ENCODE measurements at regions not wholly inside any gene's neighbourhood (a gene's known extent, or its start where the extent isn't known, plus 50 kb on each side); places are given as distances from the start of the nearest gene placed in this dataset.
"Not testable (repeated sequence)": the region's sequence is repeated elsewhere in the genome, so short reads cannot be mapped to it uniquely, and the experiment has no call there.

- H3K27ac Mint-ChIP-seq = no peak overlapping the region
- H3K27me3 Mint-ChIP-seq = no peaks in the 10 kb centered on the region
- H3K4me3 Mint-ChIP-seq = no peak overlapping the region
- no peaks in the 10 kb centered on the region for H3K4me1 Mint-ChIP-seq
- no peak for ATAC-seq
- POLR2A ChIA-PET = no interaction called here
- no peaks in the 10 kb centered on the region for H3K36me3 Mint-ChIP-seq
- H3K9me3 Mint-ChIP-seq = peaks cover 0 to 1% (median 0%) of the 10 kb centered on the region in 9 donors
- DNase-seq = no peak
Measured at GRCh38 chr5:92313385-92313784, 930.3 kb upstream of the ARRDC3 start.

DNA sequence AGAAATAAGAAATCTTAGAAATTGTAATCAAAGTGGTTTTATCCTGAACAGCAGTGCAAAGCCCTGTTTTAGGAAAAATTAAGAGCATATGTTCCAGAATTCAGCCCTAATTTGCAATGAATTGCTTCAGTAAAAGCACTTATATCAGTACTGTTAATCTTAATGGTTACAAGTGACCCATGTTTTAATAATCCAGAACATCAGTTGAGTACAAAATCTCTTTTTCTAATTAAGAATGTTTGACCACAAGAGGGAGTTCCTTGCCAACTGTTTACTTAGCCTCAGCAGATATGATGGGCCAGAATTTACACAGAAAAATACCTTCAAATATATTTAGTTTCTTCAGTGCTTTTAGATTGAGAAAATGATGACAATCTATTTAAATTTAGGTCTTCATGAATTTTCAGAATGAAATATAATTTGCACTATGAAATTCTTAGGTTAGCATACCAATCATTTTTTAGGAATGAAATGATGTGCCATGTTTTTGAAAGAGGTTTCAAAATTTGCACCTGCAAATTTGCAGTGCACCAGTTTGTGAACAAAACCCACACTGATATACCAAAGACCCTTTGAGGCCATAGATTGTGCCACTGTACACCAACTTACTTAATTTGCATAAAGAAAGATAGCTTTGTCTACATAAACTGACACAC lies 926.3 kb upstream of the ARRDC3 start:
- H3K9me3 Mint-ChIP-seq = no peaks in the 10 kb centered on the region
- H3K36me3 Mint-ChIP-seq = no peaks in the 10 kb centered on the region
- no peak for ATAC-seq
- no peaks in the 10 kb centered on the region for H3K4me1 Mint-ChIP-seq
- no peak overlapping the region for H3K4me3 Mint-ChIP-seq
- DNase-seq = no peak
- H3K27me3 Mint-ChIP-seq = no peaks in the 10 kb centered on the region
- POLR2A ChIA-PET = no interaction called here
- no peak overlapping the region for H3K27ac Mint-ChIP-seq

GRCh38 chr5:92308679-92309078 lies 925.6 kb upstream of the ARRDC3 start:
- ATAC-seq (no peak), DNase-seq (no peak)
- Mint-ChIP-seq H3K36me3 (no peaks in the 10 kb centered on the region), H3K4me3 (no peak overlapping the region), H3K9me3 (no peaks in the 10 kb centered on the region), H3K27ac (no peak overlapping the region), H3K4me1 (no peaks in the 10 kb centered on the region), H3K27me3 (no peaks in the 10 kb centered on the region)
- POLR2A ChIA-PET = no interaction called here

GRCh38 chr5:92302356-92302755 lies 919.2 kb upstream of the ARRDC3 start:
- H3K27me3 Mint-ChIP-seq, H3K36me3 Mint-ChIP-seq, H3K4me3 Mint-ChIP-seq, H3K9me3 Mint-ChIP-seq, ATAC-seq, POLR2A ChIA-PET, H3K4me1 Mint-ChIP-seq, DNase-seq, H3K27ac Mint-ChIP-seq: not testable (repeated sequence)

GRCh38 chr5:92283521-92283920 lies 900.4 kb upstream of the ARRDC3 start:
- DNase-seq = no peak
- Mint-ChIP-seq H3K4me1 (no peaks in the 10 kb centered on the region), H3K27ac (no peak overlapping the region), H3K9me3 (peaks cover 0 to 40% (median 16%) of the 10 kb centered on the region in 9 donors), H3K27me3 (no peaks in the 10 kb centered on the region), H3K4me3 (no peak overlapping the region), H3K36me3 (peaks cover 0 to 4% (median 0%) of the 10 kb centered on the region in 3 donors)
- POLR2A ChIA-PET = no interaction called here
- ATAC-seq = no peak

- H3K9me3 Mint-ChIP-seq = peaks cover 3 to 23% (median 12%) of the 10 kb centered on the region in 9 donors
- H3K4me3 Mint-ChIP-seq, DNase-seq, POLR2A ChIA-PET, H3K27ac Mint-ChIP-seq, ATAC-seq, H3K27me3 Mint-ChIP-seq, H3K36me3 Mint-ChIP-seq, H3K4me1 Mint-ChIP-seq: not testable (repeated sequence)
Measured at GRCh38 chr5:92271750-92272149, 888.6 kb upstream of the ARRDC3 start.

DNA sequence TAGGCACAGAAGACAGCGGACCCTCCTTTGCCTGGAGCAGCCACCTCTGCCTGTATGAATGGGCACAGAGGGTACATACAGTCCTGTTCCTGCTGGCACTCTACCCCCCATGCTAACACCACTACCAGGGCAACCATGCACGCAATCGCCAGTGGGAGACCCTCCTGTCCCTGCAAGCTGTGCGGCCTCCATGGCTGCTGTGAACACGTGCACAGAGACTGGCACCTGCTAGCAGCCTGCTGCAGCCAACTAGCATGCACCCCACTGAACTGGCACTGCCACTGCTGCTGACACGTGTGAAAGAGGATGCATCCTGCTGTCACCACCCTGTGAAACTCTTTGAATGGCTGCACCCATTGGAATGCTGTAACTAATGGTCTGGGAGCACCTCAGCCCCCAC lies 885.2 kb upstream of the ARRDC3 start:
- peak in 1 of 10 donors; percentile 31 for DNase-seq
- no peak for ATAC-seq
- Mint-ChIP-seq H3K9me3 (peaks cover 0 to 14% (median 4%) of the 10 kb centered on the region in 9 donors), H3K36me3 (no peaks in the 10 kb centered on the region), H3K4me1 (no peaks in the 10 kb centered on the region), H3K4me3 (no peak overlapping the region), H3K27ac (no peak overlapping the region), H3K27me3 (no peaks in the 10 kb centered on the region)
- POLR2A ChIA-PET = no interaction called here

DNA sequence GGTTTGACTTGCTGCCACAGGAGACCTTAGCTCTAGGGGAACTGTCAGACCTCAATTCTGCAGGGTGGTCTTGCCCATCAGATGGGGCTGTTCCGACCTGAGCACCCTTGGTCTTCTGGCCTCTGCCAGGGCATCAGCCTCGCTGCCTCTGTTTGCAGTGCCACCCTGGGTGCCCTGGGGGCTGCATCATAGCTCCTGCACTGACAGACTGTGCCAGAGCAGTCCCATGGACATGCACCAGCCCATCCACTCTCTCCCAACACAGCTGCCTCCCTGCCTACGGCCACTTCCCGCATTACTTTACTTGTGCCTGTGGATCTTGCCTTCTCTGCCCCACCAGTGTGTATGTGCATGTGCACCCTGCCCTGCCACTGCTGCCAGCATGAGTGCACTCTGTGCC lies 884.7 kb upstream of the ARRDC3 start:
- no peak for ATAC-seq
- Mint-ChIP-seq H3K27ac (no peak overlapping the region), H3K4me1 (no peaks in the 10 kb centered on the region), H3K36me3 (no peaks in the 10 kb centered on the region), H3K27me3 (no peaks in the 10 kb centered on the region), H3K4me3 (no peak overlapping the region), H3K9me3 (peaks cover 0 to 14% (median 4%) of the 10 kb centered on the region in 9 donors)
- POLR2A ChIA-PET = no interaction called here
- no peak for DNase-seq

GRCh38 chr5:92265804-92266203 lies 882.7 kb upstream of the ARRDC3 start:
- POLR2A ChIA-PET = no interaction called here
- Mint-ChIP-seq H3K36me3 (no peaks in the 10 kb centered on the region), H3K4me1 (no peaks in the 10 kb centered on the region), H3K9me3 (peaks cover 0 to 10% (median 0%) of the 10 kb centered on the region in 9 donors), H3K27ac (no peak overlapping the region), H3K4me3 (no peak overlapping the region), H3K27me3 (no peaks in the 10 kb centered on the region)
- no peak for DNase-seq
- ATAC-seq = no peak

GRCh38 chr5:92255605-92256004 lies 872.5 kb upstream of the ARRDC3 start:
- H3K27ac Mint-ChIP-seq, H3K36me3 Mint-ChIP-seq, H3K4me3 Mint-ChIP-seq, ATAC-seq, POLR2A ChIA-PET, H3K27me3 Mint-ChIP-seq, DNase-seq, H3K4me1 Mint-ChIP-seq: not testable (repeated sequence)
- peaks cover 3 to 24% (median 10%) of the 10 kb centered on the region in 9 donors for H3K9me3 Mint-ChIP-seq

DNA sequence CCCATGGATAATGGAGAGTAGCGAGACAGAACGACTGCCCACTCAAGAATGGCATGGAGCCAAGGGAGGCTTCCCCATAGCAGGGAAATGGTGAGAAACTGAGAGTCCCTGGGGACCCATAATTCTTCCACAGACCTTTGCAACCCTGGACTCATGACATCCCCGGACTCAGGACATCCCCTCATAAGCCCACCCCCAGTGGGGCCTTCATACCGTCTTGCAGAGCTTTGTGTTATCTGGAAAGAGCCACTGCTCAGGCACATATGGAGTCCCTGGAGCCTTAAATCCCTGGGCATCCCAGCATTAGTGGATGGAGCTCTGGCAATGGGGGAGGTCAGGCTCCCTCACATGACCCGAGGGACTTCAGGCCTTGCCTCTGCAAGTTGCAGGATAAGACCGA lies 865.4 kb upstream of the ARRDC3 start:
- ATAC-seq (no peak), DNase-seq (no peak)
- no peaks in the 10 kb centered on the region for H3K27me3 Mint-ChIP-seq
- no peak overlapping the region for H3K4me3 Mint-ChIP-seq
- POLR2A ChIA-PET = no interaction called here
- no peaks in the 10 kb centered on the region for H3K4me1 Mint-ChIP-seq
- no peak overlapping the region for H3K27ac Mint-ChIP-seq
- H3K9me3 Mint-ChIP-seq = peaks cover 2 to 21% (median 13%) of the 10 kb centered on the region in 9 donors
- H3K36me3 Mint-ChIP-seq = peaks cover 0 to 4% (median 0%) of the 10 kb centered on the region in 3 donors

DNA sequence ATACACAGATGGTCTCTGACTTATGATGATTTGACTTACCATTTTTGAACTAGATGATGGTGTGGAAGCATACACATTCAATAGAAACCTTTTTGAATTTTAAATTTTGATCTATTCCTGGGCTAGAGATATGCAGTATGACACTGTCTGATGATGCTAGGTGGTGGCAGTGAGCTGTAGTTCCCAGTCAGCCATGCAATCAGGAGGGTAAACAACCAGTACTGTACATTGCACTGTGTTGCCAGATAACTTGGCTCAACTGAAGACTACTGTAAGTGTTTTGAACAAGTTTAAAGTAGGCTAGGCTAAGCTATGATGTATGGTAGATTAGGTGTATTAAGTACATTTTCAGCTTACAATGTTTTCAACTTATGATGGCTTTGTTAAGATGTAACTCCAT lies 859.1 kb upstream of the ARRDC3 start:
- DNase-seq = no peak
- POLR2A ChIA-PET = no interaction called here
- no peak for ATAC-seq
- Mint-ChIP-seq H3K27ac (no peak overlapping the region), H3K4me1 (no peaks in the 10 kb centered on the region), H3K36me3 (no peaks in the 10 kb centered on the region), H3K4me3 (no peak overlapping the region), H3K27me3 (no peaks in the 10 kb centered on the region), H3K9me3 (peaks cover 0 to 9% (median 0%) of the 10 kb centered on the region in 9 donors)

DNA sequence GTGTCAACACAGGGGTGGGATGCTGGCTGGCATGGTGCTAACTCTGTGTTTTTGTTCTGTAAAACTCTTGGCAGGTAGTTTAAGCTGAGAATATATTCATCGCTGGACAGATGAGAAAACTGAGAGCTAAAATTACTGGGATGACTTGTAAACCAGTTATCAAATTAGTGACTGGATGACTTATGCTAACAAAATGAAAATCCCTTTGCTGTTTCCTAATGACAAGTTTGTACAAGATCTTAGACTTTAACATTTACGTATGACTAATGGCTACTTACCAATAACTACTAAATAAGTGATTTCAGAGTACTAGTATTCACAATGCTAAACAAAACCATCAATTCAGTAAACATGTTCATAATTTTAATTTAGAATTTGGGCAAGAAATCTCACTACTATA lies 854.8 kb upstream of the ARRDC3 start:
- Mint-ChIP-seq H3K4me3 (no peak overlapping the region), H3K27me3 (no peaks in the 10 kb centered on the region), H3K9me3 (peaks cover 0 to 12% (median 3%) of the 10 kb centered on the region in 9 donors), H3K36me3 (no peaks in the 10 kb centered on the region), H3K4me1 (no peaks in the 10 kb centered on the region), H3K27ac (no peak overlapping the region)
- ATAC-seq = no peak
- POLR2A ChIA-PET = no interaction called here
- no peak for DNase-seq

GRCh38 chr5:92222449-92222848 lies 839.3 kb upstream of the ARRDC3 start:
- Mint-ChIP-seq H3K36me3 (peaks cover 0 to 9% (median 3%) of the 10 kb centered on the region in 3 donors), H3K4me3 (no peak overlapping the region), H3K27me3 (no peaks in the 10 kb centered on the region), H3K9me3 (peaks cover 5 to 30% (median 16%) of the 10 kb centered on the region in 9 donors), H3K27ac (no peak overlapping the region), H3K4me1 (peaks cover 0 to 1% (median 0%) of the 10 kb centered on the region in 4 donors)
- no peak for DNase-seq
- POLR2A ChIA-PET = no interaction called here
- ATAC-seq = no peak
